Mucosa of rectum (tissue), 2 donors: ENCODE measurements at regions not wholly inside any gene's neighbourhood (a gene's known extent, or its start where the extent isn't known, plus 50 kb on each side); places are given as distances from the start of the nearest gene placed in this dataset.

Experiments used
- H3K27ac ChIP-seq, 2 donors: one replicate each; pipeline ENCODE4 v1.7.0; 2013; ENCODE audit warnings: inconsistent platforms in 2 of 2, low read depth in 2 of 2, low read length in 2 of 2
- H3K27me3 ChIP-seq, 2 donors: one replicate each; pipeline ENCODE4 v1.7.0; 2013; ENCODE audit warnings: low read length in 2 of 2; ENCODE audit not compliant: control insufficient read depth in 2 of 2, insufficient read depth in 2 of 2
- H3K36me3 ChIP-seq, 2 donors: one replicate each; pipeline ENCODE4 v1.7.0; 2013; ENCODE audit warnings: low read length in 2 of 2; ENCODE audit not compliant: control insufficient read depth in 2 of 2, insufficient read depth in 2 of 2
- H3K4me1 ChIP-seq, 2 donors: one replicate each; pipeline ENCODE4 v1.7.0; 2013; ENCODE audit warnings: low read length in 2 of 2, mild to moderate bottlenecking in 1 of 2; ENCODE audit not compliant: control insufficient read depth in 2 of 2, insufficient read depth in 2 of 2
- H3K4me3 ChIP-seq, 2 donors: one replicate each; pipeline ENCODE4 v1.7.0; 2013; ENCODE audit warnings: low read length in 2 of 2
- H3K9ac ChIP-seq, 2 donors: one replicate each; pipeline ENCODE4 v1.7.0; 2013; ENCODE audit warnings: low read length in 2 of 2, low read depth in 1 of 2, mild to moderate bottlenecking in 1 of 2
- H3K9me3 ChIP-seq, 2 donors: one replicate each; pipeline ENCODE4 v1.7.0; 2013; ENCODE audit warnings: low read length in 2 of 2; ENCODE audit not compliant: control insufficient read depth in 2 of 2
- donor health status: healthy.
- donor health status: Normal muscosa, but diverticular disease.

DNA sequence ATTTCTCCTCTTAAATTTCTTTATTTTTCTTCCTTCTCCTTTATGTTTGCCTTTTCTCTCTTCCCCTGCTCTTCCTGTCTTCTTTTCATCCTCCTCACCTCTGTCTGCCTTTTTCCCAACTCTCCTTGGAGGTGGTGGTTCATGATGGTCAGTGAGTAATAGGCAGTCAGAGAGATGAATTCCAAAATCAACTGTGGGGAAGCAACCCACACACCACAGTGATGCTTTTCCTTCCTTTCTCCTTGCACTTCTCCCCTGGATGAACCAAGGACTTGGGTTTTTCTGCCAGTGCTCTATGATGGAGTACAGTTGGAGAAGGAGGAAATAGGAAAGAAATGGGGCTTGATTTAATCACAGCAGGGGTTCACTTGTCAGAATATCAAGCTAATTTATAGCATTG is 153.8 kb downstream of the DCK start:
- Histone ChIP-seq H3K4me1 (no peaks in the 10 kb centered on the region), H3K27me3 (no peaks in the 10 kb centered on the region), H3K4me3 (no peak overlapping the region), H3K36me3 (no peaks in the 10 kb centered on the region), H3K9ac (no peak overlapping the region), H3K9me3 (no peaks in the 10 kb centered on the region), H3K27ac (no peak overlapping the region)

DNA sequence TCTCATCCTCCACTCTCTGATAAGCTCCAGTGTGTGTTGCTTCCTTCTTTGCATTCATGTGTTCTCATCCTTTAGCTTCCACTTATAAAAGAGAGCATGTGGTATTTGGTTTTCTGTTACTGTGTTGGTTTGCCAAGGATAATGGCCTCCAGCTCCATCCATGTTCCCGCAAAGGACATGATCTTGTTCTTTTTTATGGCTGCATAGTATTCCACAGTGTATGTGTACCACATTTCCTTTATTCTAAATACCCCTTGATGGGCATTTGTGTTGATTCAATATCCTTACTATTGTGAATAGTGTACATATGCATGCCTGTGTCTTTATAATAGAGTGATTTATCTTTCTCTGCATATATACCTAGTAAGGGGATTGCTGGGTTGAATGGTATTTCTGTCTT is 155.1 kb downstream of the DCK start:
- H3K27ac ChIP-seq: no peak overlapping the region
- no peak overlapping the region for H3K4me3 ChIP-seq
- no peaks in the 10 kb centered on the region for H3K36me3 ChIP-seq
- no peaks in the 10 kb centered on the region for H3K4me1 ChIP-seq
- H3K9me3 ChIP-seq: no peaks in the 10 kb centered on the region
- H3K9ac ChIP-seq: no peak overlapping the region
- no peaks in the 10 kb centered on the region for H3K27me3 ChIP-seq

DNA sequence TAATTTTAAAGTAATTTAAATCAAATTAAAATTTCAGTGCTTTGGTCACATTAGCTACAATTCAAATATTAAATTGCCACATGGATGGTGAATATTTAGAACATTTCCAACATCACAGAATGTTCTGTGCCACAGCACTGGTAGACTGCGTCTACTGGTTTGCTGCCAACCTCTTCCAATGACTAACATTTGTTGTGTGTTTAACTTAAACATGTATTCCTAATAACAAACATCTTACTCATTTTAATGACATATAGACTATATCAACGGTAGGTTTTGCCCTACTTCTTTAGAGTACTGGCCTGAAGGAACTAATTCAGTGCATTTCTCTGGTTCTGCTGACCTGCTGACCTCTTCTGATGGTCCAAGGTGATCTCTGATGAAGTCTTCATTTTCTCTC is 157.6 kb downstream of the DCK start:
- H3K27me3 ChIP-seq: no peaks in the 10 kb centered on the region
- no peaks in the 10 kb centered on the region for H3K9me3 ChIP-seq
- no peak overlapping the region for H3K27ac ChIP-seq
- no peaks in the 10 kb centered on the region for H3K36me3 ChIP-seq
- H3K4me1 ChIP-seq: no peaks in the 10 kb centered on the region
- no peak overlapping the region for H3K4me3 ChIP-seq
- H3K9ac ChIP-seq: no peak overlapping the region

DNA sequence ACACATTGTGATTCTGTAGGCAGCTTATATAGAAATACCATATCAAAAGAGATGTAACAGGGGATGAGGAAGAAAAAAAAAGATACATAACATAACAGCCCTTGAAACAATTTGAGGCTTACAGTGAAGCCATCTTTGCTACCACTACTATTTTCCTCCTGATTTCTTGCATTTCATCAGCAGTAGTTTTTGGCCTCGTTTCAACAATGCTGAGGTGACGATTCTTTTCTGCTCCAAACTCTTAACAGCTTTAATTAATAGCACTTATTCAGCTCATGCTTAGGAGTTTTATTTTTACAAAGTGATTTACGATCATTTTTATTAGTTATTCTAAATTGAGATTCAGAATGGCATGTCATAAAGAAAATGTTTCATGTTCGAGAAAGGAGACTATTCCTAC is 163.2 kb downstream of the DCK start:
- H3K27ac ChIP-seq: no peak overlapping the region
- no peak overlapping the region for H3K9ac ChIP-seq
- H3K27me3 ChIP-seq: no peaks in the 10 kb centered on the region
- no peaks in the 10 kb centered on the region for H3K9me3 ChIP-seq
- no peaks in the 10 kb centered on the region for H3K4me1 ChIP-seq
- H3K36me3 ChIP-seq: no peaks in the 10 kb centered on the region
- H3K4me3 ChIP-seq: no peak overlapping the region

DNA sequence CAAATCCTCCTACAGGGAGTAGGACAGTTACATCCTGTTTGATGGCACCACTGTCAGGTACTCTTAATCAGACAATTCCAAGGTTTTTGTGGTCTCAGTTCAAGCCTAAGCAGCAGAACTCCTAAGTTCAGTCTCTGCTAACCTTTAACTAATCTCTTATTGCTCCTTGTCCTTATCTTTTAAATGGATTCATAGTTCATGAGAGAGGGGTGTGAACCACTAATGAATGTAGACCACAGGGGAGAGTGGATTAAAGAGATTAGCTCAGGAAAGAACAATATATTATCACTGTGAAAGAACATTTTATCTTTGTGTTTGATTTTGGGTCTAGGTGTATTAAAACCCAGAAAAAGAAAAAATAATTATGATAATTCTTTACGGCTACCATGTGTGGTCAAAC is 168.9 kb downstream of the DCK start:
- no peaks in the 10 kb centered on the region for H3K4me1 ChIP-seq
- no peaks in the 10 kb centered on the region for H3K36me3 ChIP-seq
- no peaks in the 10 kb centered on the region for H3K9me3 ChIP-seq
- no peak overlapping the region for H3K9ac ChIP-seq
- H3K27me3 ChIP-seq: no peaks in the 10 kb centered on the region
- H3K27ac ChIP-seq: no peak overlapping the region
- H3K4me3 ChIP-seq: no peak overlapping the region

DNA sequence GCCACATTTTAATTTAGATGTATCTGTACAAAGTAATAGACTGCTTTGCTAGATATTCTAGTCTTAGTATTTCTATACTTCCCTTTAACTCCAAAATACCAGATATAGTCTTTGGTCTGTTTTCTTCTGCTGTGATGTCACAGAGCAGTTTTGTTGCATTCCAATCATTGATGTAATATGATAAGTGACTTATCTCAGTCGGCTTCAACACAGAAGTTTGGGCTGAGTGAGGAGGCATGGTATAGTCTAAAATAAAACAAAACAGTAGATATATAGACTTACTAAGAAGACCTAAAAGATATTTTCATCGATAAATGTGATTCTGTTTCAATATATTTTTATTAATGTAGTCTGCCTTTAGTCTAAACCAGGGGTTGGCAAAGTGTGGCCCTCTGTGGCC is 169.9 kb downstream of the DCK start:
- Histone ChIP-seq H3K27me3 (no peaks in the 10 kb centered on the region), H3K4me3 (no peak overlapping the region), H3K36me3 (no peaks in the 10 kb centered on the region), H3K9me3 (no peaks in the 10 kb centered on the region), H3K27ac (no peak overlapping the region), H3K9ac (no peak overlapping the region), H3K4me1 (no peaks in the 10 kb centered on the region)

DNA sequence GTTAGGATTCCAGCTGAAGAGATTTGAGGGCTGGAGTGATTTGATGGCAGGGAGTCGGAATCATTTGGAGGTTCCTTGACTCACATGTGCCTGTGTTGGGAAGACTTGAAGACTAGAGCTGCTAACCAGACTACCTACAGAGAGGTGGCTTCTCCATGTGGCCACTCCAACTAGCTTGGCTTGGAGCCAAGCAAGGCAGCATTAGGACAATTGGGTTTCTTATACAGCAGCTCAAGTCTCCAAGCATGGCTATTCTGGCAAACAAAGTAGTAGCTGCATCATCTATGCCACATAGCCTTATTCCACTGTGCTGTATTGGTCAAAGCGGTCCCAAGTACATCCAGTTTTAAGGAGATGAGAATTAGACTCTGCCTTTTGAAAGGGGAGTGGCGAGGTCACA is 171.7 kb upstream of the SLC4A4 start:
- Histone ChIP-seq H3K36me3 (no peaks in the 10 kb centered on the region), H3K9me3 (no peaks in the 10 kb centered on the region), H3K27me3 (no peaks in the 10 kb centered on the region), H3K27ac (no peak overlapping the region), H3K4me1 (no peaks in the 10 kb centered on the region), H3K9ac (no peak overlapping the region), H3K4me3 (no peak overlapping the region)

DNA sequence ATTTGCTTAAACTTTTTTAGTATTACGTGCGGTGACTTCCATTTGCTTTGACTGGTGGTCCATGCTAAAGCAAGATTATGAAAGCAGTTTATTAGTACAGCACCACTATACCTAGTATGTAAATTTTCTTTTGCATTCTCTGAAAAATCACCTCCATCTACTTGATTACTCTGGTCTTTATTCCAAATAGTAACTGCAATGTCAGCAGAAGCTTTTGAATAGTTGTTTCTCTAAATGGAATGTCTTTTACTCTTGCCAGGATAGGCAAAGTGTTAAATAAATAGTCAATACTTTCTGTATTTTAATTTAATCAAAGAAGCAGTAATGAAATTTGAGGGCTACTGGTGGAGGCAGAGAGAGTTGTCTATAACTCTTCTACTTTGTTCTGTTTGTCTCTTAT is 167.2 kb upstream of the SLC4A4 start:
- no peak overlapping the region for H3K4me3 ChIP-seq
- H3K27me3 ChIP-seq: no peaks in the 10 kb centered on the region
- no peak overlapping the region for H3K9ac ChIP-seq
- no peaks in the 10 kb centered on the region for H3K9me3 ChIP-seq
- H3K27ac ChIP-seq: no peak overlapping the region
- H3K4me1 ChIP-seq: no peaks in the 10 kb centered on the region
- no peaks in the 10 kb centered on the region for H3K36me3 ChIP-seq

DNA sequence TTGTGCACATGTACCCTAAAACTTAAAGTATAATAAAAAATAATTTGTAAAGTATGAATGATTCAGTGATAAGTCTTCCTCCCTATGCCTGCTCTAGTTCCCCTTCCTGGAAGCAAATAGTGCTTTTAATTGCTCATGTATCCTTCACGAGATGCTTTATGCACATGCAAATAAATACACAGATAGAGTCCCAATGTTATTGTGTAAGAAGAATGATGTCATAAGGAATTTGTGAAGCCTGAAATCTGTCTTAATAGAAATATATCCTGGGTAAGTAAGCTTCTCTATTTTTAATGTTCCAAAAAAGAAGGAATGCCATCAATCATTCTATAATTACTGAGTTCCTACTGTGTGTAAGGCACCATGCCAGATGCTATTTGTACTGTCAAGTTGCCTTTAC is 157.5 kb upstream of the SLC4A4 start:
- H3K36me3 ChIP-seq: no peaks in the 10 kb centered on the region
- no peak overlapping the region for H3K4me3 ChIP-seq
- no peak overlapping the region for H3K9ac ChIP-seq
- H3K9me3 ChIP-seq: no peaks in the 10 kb centered on the region
- peaks cover 0 to 5% of the 10 kb centered on the region in 2 donors for H3K4me1 ChIP-seq
- H3K27me3 ChIP-seq: no peaks in the 10 kb centered on the region
- no peak overlapping the region for H3K27ac ChIP-seq

DNA sequence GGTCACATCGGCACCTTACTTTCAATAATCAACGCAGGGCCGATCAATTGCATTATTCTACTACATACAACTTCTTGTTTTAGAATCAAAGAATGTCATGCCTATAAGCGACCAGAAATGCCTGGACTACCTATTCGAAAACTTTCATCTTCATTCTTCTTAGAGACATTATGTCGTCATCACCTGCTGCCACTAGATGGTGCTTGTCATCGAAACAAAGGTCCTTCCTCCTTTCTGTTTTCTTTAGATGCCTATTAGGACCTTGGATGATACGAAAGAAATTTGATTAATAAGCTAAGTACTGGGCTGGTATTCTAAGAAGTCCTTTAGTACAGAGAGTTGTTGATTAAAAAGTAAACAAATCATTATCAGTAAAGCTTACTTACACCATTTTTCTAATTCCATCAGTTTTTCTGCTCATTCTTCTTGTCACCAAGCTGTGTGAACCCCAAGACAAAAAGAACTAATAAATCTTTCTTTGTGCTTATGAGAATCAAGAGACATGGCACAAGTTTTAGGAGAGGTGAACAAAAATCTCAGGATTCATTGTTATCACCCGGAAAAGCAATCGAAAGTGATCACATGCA is 154.5 kb upstream of the SLC4A4 start:
- Histone ChIP-seq H3K4me3 (no peak overlapping the region), H3K27me3 (no peaks in the 10 kb centered on the region), H3K4me1 (peaks cover 5% of the 10 kb centered on the region in 2 donors), H3K9me3 (no peaks in the 10 kb centered on the region), H3K36me3 (no peaks in the 10 kb centered on the region), H3K27ac (no peak overlapping the region), H3K9ac (no peak overlapping the region)

DNA sequence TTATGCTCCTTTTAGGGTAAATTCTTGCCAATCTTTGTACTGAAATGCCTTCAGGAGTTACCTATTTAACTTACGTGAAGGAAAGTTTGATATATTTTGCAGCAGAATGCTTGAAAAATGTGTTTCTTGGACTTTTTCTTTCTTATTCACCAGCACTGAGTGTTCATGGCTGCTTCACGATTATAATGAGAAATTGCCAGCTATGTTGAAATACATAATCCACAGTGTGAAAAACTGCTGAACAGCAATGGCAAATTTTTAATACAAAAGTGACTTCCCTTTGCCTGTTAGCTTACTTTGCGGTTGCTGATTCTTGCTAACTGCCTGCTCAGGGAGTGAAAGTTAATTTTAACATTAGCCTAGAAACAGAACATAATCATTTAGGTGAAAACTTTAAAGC is 153.8 kb upstream of the SLC4A4 start:
- H3K27me3 ChIP-seq: no peaks in the 10 kb centered on the region
- H3K27ac ChIP-seq: no peak overlapping the region
- H3K9me3 ChIP-seq: no peaks in the 10 kb centered on the region
- no peak overlapping the region for H3K4me3 ChIP-seq
- H3K4me1 ChIP-seq: peaks cover 5% of the 10 kb centered on the region in 2 donors
- no peak overlapping the region for H3K9ac ChIP-seq
- no peaks in the 10 kb centered on the region for H3K36me3 ChIP-seq
